GM21576 (cell line): ENCODE measurements at regions not wholly inside any gene's neighbourhood (a gene's known extent, or its start where the extent isn't known, plus 50 kb on each side); places are given as distances from the start of the nearest gene placed in this dataset.

Source experiments
- ATAC-seq: cut with Tn5 transposase; IDR thresholded peaks from one replicate; pipeline ENCODE4 v1.9.1; 2021; ENCODE audit warnings: mild to moderate bottlenecking, moderate library complexity; ENCODE audit not compliant: unreplicated experiment

- ATAC-seq, result no peak
These were observed 128.5 kb downstream of the COPS8 start for GRCh38 chr2:237214030-237214675.

- no peak for ATAC-seq
These were observed 129.3 kb downstream of the COPS8 start for GRCh38 chr2:237214963-237215362.

GRCh38 chr2:237217995-237218616 is 132.4 kb downstream of the COPS8 start:
- ATAC-seq, result no peak

GRCh38 chr2:237218756-237219155 is 133.1 kb downstream of the COPS8 start:
- no peak for ATAC-seq

- no peak for ATAC-seq
These were observed 134.1 kb downstream of the COPS8 start for GRCh38 chr2:237219826-237220225.

GRCh38 chr2:237221443-237221842 is 135.8 kb downstream of the COPS8 start:
- no peak for ATAC-seq

GRCh38 chr2:237222178-237222577 is 136.5 kb downstream of the COPS8 start:
- ATAC-seq, result no peak

- no peak for ATAC-seq
These were observed 136.9 kb downstream of the COPS8 start for GRCh38 chr2:237222601-237223041.

- no peak for ATAC-seq
These were observed 137.6 kb downstream of the COPS8 start for GRCh38 chr2:237223201-237223861.

GRCh38 chr2:237227190-237227589 is 141.5 kb downstream of the COPS8 start:
- ATAC-seq, result no peak

- ATAC-seq, result no peak
These were observed 142.0 kb downstream of the COPS8 start for GRCh38 chr2:237227592-237228280.

- ATAC-seq, result no peak
These were observed 142.6 kb downstream of the COPS8 start for GRCh38 chr2:237228281-237228625.

GRCh38 chr2:237229905-237230304 is 144.2 kb downstream of the COPS8 start:
- no peak for ATAC-seq

- no peak for ATAC-seq
These were observed 144.7 kb downstream of the COPS8 start for GRCh38 chr2:237230355-237230754.

GRCh38 chr2:237231593-237231992 is 145.9 kb downstream of the COPS8 start:
- no peak for ATAC-seq

- ATAC-seq, result no peak
These were observed 146.5 kb downstream of the COPS8 start for GRCh38 chr2:237232166-237232565.

GRCh38 chr2:237234268-237234667 is 148.6 kb downstream of the COPS8 start:
- no peak for ATAC-seq

- ATAC-seq, result no peak
These were observed 149.8 kb downstream of the COPS8 start for GRCh38 chr2:237235383-237236095.

GRCh38 chr2:237236188-237236587 is 150.5 kb downstream of the COPS8 start:
- ATAC-seq, result no peak

GRCh38 chr2:237238249-237238648 is 152.6 kb downstream of the COPS8 start:
- ATAC-seq, result no peak

- ATAC-seq, result no peak
These were observed 154.6 kb downstream of the COPS8 start for GRCh38 chr2:237240252-237240651.
